Activated CD8-positive, alpha-beta memory T cell treated with anti-CD3 and anti-CD28 coated beads, Interleukin-2, amount 10 ng/mL, durations not matched to agents 7 days and 5 days (primary cell): ENCODE measurements at regions not wholly inside any gene's neighbourhood (a gene's known extent, or its start where the extent isn't known, plus 50 kb on each side); places are given as distances from the start of the nearest gene placed in this dataset.

Experiments
- ATAC-seq: fragments of 150-1000 bp; cut with Tn5 transposase; one replicate; pipeline ENCODE4 v1.10.0; 2021; ENCODE audit warnings: moderate library complexity
- CTCF ChIA-PET: fragments of 350-600 bp; sonication (Branson Sonifier 250); formaldehyde crosslinking; loops from one replicate; lab custom pipeline; 2021; ENCODE audit warnings: antibody characterized with exemption; lab: Charles Lee
- DNase-seq: peaks from one replicate; pipeline ENCODE4 v3.0.0-alpha.2; 2020
- H3K27ac Mint-ChIP-seq: one replicate; pipeline ENCODE4 v1.8.0; 2021; ENCODE audit warnings: mild to moderate bottlenecking, mixed read lengths
- H3K27me3 Mint-ChIP-seq: one replicate; pipeline ENCODE4 v1.8.0; 2021; ENCODE audit warnings: mixed read lengths
- H3K36me3 Mint-ChIP-seq: one replicate; pipeline ENCODE4 v1.8.0; 2021; ENCODE audit warnings: mild to moderate bottlenecking, mixed read lengths
- H3K4me1 Mint-ChIP-seq: one replicate; pipeline ENCODE4 v1.8.0; 2021; ENCODE audit warnings: mixed read lengths
- H3K4me3 Mint-ChIP-seq: one replicate; pipeline ENCODE4 v1.8.0; 2021; ENCODE audit warnings: mild to moderate bottlenecking, moderate library complexity, mixed read lengths
- H3K9me3 Mint-ChIP-seq: one replicate; pipeline ENCODE4 v1.8.0; 2022; ENCODE audit warnings: low read depth, mixed read lengths

DNA sequence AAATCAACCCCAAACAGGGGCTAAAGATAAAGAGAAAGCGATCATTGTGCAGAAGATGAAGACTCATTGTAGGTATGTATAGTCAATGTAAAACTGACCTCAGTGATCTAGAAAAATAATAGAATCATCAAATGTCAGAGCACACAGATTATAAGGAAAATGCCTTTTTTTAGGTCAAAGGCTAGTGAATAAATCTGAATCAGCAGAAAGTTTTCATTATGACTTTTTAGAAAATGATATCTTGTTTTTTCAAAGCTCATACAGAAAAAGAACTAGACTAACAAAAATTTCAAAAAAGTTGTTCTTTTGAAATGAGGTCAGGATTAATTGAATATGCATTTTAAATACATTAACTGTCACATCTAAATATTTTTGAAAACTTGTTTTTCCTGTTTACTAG, 60.2 kb upstream of the STEAP4 start:
- ATAC-seq (no peak), DNase-seq (no peak)
- Mint-ChIP-seq H3K4me3 (no peak overlapping the region), H3K36me3 (no peaks in the 10 kb centered on the region), H3K9me3 (no peaks in the 10 kb centered on the region), H3K27ac (no peak overlapping the region), H3K27me3 (peaks cover 7% of the 10 kb centered on the region), H3K4me1 (no peaks in the 10 kb centered on the region)
- CTCF ChIA-PET: no interaction called here

DNA sequence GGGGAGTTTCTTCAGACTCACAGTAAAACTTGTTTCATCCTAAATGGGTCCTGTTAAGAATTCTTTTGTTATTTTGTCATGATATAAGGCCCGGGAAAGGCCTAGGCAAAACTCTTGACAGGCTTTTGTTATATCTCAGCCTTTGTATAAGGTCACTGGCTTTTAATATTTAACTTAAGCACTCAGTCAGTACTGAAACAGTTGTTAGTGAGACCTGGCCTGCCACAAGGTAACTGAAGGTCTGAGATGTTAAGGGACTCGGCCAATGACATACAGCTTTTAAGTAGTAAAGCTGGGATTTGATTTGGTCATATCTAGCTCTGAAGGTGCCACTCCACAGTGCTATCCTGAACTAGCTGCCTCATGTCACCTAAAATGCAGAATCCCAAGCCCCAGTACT, 57.2 kb upstream of the STEAP4 start:
- CTCF ChIA-PET: interaction anchor here (1.2 kb wide), 1 partner anchor 19 kb away, joined by 4 read pairs; no protein-coding TSS in a partner anchor
- no peaks in the 10 kb centered on the region for H3K36me3 Mint-ChIP-seq
- DNase-seq (no peak), ATAC-seq (no peak)
- H3K27me3 Mint-ChIP-seq: peaks cover 7% of the 10 kb centered on the region
- no peaks in the 10 kb centered on the region for H3K9me3 Mint-ChIP-seq
- no peak overlapping the region for H3K27ac Mint-ChIP-seq
- no peaks in the 10 kb centered on the region for H3K4me1 Mint-ChIP-seq
- H3K4me3 Mint-ChIP-seq: no peak overlapping the region

DNA sequence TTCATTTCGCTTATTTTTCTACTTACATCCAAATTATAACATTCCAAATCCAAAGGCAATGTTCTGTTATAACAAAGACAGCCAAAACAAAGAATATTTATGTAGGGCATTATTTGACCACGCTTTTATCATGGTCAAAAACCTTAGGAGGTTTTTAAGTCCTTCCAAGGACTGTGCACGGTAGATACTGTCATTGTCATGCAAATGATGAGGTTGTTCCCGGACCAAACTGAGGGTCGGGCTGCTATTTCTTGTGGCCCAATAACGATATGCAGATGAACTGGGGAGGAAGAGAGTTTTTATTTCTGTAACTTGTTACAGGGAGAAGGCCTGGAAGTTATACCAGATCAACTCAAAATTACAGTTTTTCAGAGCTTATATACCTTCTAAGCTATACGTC, 56.6 kb upstream of the STEAP4 start:
- ATAC-seq: no peak
- CTCF ChIA-PET: no interaction called here

DNA sequence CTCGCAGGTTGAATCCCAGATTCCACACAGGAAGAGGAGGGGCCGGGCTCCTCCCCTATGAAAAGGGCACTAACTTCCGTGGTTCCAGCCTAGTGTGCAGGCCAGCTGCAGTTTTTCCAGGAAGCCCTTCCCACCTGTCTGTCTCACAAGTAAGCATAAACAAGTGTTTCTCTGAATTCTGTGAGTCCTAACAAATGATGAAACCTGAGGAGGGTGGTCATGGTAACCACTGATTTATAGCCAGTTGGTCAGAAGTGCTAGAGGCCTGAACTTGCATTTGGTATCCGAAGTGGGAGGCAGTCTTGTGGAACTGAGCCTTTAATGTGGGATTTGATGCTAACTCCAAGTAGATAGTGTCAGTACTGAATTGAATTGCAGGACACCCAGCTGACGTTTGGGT, 54.7 kb upstream of the STEAP4 start:
- CTCF ChIA-PET: no interaction called here
- H3K4me1 Mint-ChIP-seq: peaks cover 2% of the 10 kb centered on the region
- no peak overlapping the region for H3K4me3 Mint-ChIP-seq
- ATAC-seq (no peak), DNase-seq (no peak)
- H3K9me3 Mint-ChIP-seq: no peaks in the 10 kb centered on the region
- no peak overlapping the region for H3K27ac Mint-ChIP-seq
- peaks cover 6% of the 10 kb centered on the region for H3K27me3 Mint-ChIP-seq
- no peaks in the 10 kb centered on the region for H3K36me3 Mint-ChIP-seq

More for the DNA sequence above, 56.6 kb upstream of the STEAP4 start:
- peaks cover 7% of the 10 kb centered on the region for H3K27me3 Mint-ChIP-seq
- no peak overlapping the region for H3K27ac Mint-ChIP-seq
- no peaks in the 10 kb centered on the region for H3K36me3 Mint-ChIP-seq
- no peaks in the 10 kb centered on the region for H3K9me3 Mint-ChIP-seq
- no peak for DNase-seq
- H3K4me3 Mint-ChIP-seq: no peak overlapping the region
- peaks cover under 1% of the 10 kb centered on the region for H3K4me1 Mint-ChIP-seq

DNA sequence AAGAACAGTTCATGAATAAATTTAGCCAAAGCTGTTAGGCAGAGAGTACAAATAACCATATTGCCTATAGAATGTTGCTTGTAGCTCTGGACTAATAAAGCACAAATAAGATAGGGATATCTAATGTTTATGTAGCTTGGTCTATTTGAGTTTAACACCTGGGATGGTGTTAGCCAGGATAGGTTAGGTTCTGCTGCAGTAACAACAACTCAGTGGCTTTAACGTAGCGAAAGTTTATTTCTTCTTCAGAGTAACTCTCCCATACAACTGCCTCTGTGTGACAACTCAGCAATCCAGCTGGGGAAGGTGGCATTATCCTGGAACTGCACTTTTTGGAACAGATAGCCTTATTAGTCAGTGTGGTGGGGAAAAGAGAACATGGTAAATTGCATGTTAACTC, 52.2 kb upstream of the STEAP4 start:
- ATAC-seq (no peak), DNase-seq (no peak)
- Mint-ChIP-seq H3K36me3 (no peaks in the 10 kb centered on the region), H3K9me3 (no peaks in the 10 kb centered on the region), H3K4me3 (no peak overlapping the region), H3K27ac (no peak overlapping the region), H3K4me1 (peaks cover 2% of the 10 kb centered on the region), H3K27me3 (peaks cover 12% of the 10 kb centered on the region)
- CTCF ChIA-PET: interaction anchor here (2.1 kb wide), 1 partner anchor 116 kb away, joined by 6 read pairs; no protein-coding TSS in a partner anchor

DNA sequence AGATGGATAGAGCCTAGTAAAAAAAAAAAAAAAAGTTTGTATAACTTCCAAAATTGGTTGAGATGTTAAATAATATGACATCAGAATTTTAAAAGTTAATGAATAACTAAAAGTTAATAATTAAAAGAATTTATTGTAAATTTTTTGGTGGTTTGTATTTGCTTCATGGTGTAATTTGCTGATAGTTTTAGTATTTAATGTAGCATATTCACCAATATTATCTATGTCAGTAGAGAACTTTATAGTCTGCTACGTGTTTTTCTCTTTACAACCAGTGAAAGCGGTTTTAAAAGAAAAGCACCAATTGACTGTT, 51.8 kb upstream of the STEAP4 start:
- ATAC-seq (no peak), DNase-seq (no peak)
- Mint-ChIP-seq H3K27me3 (peaks cover 14% of the 10 kb centered on the region), H3K27ac (no peak overlapping the region), H3K36me3 (no peaks in the 10 kb centered on the region), H3K9me3 (no peaks in the 10 kb centered on the region), H3K4me1 (peaks cover 2% of the 10 kb centered on the region), H3K4me3 (no peak overlapping the region)
- CTCF ChIA-PET: interaction anchor here (2.1 kb wide), 1 partner anchor 116 kb away, joined by 6 read pairs; no protein-coding TSS in a partner anchor

DNA sequence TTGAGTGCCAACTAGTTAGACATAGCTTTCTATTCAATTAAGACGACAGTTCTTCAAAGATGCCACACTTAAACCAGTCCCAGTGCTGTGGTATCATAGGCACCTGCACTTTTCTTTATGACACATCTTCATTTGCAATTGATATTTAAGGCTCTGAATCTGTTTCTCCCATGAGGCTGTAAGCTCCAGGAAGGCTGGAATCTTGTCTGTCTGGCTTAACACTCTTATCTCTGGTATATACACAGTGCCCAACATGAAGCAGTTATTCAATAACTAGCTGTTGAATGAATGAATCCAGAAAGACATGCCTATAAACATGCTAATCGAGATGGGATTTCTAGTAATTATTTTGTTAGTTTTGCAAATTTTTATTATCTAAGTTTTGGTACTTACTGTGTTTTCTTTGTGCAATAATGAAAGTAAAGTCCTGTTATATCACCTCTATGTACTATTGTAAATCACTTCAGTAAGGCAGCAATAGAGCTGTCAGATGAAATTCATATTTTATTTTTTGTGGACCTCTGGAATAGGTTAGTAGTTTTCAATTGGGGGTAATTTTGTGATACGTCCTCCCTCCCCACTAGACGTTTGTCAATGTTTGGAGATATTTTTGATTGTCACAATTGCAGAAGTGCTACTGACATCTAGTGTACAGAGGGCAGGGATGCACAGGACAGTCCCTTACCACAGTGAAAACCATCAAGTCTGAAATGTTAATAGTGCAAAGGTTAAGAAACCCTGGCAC, 51.3 kb upstream of the STEAP4 start:
- H3K9me3 Mint-ChIP-seq: no peaks in the 10 kb centered on the region
- CTCF ChIA-PET: interaction anchor here (1.5 to 2.1 kb wide), 2 partner anchors 39 to 115 kb away, joined by 3 to 6 read pairs; no protein-coding TSS in a partner anchor

DNA sequence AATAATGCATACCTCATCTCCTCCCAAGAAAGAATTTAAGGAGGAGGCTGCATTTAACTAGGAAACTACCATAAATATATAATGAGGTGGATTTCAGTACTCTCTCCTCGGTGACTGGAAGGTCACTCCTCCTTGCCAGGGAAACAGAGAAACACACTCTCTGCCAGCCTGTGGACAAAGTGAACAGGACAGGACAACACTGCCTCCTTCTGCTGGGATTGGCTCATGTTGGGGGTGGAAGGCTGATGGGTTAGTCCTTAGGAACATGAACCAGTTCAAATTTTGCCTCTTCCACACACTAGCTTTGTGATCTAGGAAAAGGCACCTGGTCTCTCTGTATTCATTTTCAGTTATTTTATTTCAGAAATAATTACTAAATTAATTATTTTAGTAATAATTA, 50.6 kb upstream of the STEAP4 start:
- CTCF ChIA-PET: interaction anchor here (1.5 to 2.1 kb wide), 2 partner anchors 40 to 114 kb away, joined by 3 to 6 read pairs; no protein-coding TSS in a partner anchor
- H3K27ac Mint-ChIP-seq: no peak overlapping the region
- no peak overlapping the region for H3K4me3 Mint-ChIP-seq
- peaks cover 17% of the 10 kb centered on the region for H3K27me3 Mint-ChIP-seq
- H3K4me1 Mint-ChIP-seq: peaks cover 2% of the 10 kb centered on the region
- DNase-seq (no peak), ATAC-seq (no peak)
- H3K9me3 Mint-ChIP-seq: no peaks in the 10 kb centered on the region
- H3K36me3 Mint-ChIP-seq: no peaks in the 10 kb centered on the region

More for the DNA sequence above, 51.3 kb upstream of the STEAP4 start:
- Mint-ChIP-seq H3K36me3 (no peaks in the 10 kb centered on the region), H3K27ac (no peak overlapping the region), H3K4me3 (no peak overlapping the region), H3K27me3 (peaks cover 19% of the 10 kb centered on the region), H3K4me1 (peaks cover 2% of the 10 kb centered on the region)
- DNase-seq (no peak), ATAC-seq (no peak)
